ENCODE measurements at regions not wholly inside any gene's neighbourhood (a gene's known extent, or its start where the extent isn't known, plus 50 kb on each side); places are given as distances from the start of the nearest gene placed in this dataset.

DNA sequence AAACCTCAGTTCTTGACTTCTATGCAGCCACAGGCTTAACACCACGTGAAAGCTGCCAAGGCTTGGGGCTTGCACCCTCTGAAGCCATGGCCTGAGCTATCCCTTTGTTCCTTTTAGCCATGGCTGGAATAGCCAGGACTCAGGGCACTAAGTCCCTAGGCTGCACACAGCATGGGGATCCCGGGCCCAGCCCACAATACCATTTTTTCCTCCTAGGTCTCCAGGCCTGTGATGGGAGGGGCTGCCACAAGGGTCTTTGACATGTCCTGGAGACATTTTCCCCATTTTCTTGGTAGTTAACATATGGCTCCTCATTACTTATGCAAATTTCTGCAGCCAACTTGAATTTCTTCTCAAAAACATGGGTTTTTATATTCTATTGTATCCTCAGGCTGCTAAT lies 619.1 kb downstream of the NYAP2 start:
- no peak overlapping the region for H3K27ac ChIP-seq
- DNase-seq, result no peak
- H3K9me3 ChIP-seq, result no peaks in the 10 kb centered on the region
- WGBS, 2 donors, result 74 to 100% methylated on average over 1 to 2 of the region's 2 CpGs
- H3K27me3 ChIP-seq, result no peaks in the 10 kb centered on the region
- intact Hi-C loops (cut with DNase I; ENCODE audit: low total_unique reads), result no loop called here
- H3K4me1 ChIP-seq, result no peaks in the 10 kb centered on the region
- no peak for TF ChIP-seq POLR2A (IDR thresholded peaks at IDR 0.05)
- no peaks in the 10 kb centered on the region for H3K36me3 ChIP-seq (ENCODE audit: low read depth, missing control alignments)
- H3K4me3 ChIP-seq, result no peak overlapping the region

DNA sequence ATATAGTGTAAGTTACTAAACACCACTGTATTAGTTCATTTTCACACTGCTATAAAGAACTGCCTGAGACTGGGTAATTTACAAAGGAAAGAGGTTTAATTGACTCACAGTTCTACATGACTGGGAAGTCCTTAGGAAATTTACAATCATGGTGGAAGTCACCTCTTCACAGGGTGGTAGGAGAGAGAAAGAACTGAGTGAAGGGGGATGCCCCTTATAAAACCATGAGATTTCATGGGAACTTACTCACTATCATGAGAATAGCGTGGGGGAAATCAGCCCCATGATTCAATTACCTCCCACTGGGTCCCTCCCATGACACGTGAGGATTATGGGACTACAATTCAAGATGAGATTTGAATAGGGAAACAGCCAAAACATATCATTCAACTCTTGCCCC lies 618.0 kb downstream of the NYAP2 start:
- WGBS, 2 donors, result 88 to 95% methylated on average over 2 of the region's 2 CpGs
- no peaks in the 10 kb centered on the region for H3K27me3 ChIP-seq
- no peaks in the 10 kb centered on the region for H3K9me3 ChIP-seq
- H3K4me3 ChIP-seq, result no peak overlapping the region
- H3K36me3 ChIP-seq (ENCODE audit: low read depth, missing control alignments), result no peaks in the 10 kb centered on the region
- H3K27ac ChIP-seq, result no peak overlapping the region
- DNase-seq, result no peak
- TF ChIP-seq, protein P1, sequence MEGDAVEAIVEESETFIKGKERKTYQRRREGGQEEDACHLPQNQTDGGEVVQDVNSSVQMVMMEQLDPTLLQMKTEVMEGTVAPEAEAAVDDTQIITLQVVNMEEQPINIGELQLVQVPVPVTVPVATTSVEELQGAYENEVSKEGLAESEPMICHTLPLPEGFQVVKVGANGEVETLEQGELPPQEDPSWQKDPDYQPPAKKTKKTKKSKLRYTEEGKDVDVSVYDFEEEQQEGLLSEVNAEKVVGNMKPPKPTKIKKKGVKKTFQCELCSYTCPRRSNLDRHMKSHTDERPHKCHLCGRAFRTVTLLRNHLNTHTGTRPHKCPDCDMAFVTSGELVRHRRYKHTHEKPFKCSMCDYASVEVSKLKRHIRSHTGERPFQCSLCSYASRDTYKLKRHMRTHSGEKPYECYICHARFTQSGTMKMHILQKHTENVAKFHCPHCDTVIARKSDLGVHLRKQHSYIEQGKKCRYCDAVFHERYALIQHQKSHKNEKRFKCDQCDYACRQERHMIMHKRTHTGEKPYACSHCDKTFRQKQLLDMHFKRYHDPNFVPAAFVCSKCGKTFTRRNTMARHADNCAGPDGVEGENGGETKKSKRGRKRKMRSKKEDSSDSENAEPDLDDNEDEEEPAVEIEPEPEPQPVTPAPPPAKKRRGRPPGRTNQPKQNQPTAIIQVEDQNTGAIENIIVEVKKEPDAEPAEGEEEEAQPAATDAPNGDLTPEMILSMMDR (IDR thresholded peaks at IDR 0.05), result no peak
- no peak for TF ChIP-seq POLR2A (IDR thresholded peaks at IDR 0.05)
- intact Hi-C loops (cut with DNase I; ENCODE audit: low total_unique reads), result no loop called here
- no peaks in the 10 kb centered on the region for H3K4me1 ChIP-seq

DNA sequence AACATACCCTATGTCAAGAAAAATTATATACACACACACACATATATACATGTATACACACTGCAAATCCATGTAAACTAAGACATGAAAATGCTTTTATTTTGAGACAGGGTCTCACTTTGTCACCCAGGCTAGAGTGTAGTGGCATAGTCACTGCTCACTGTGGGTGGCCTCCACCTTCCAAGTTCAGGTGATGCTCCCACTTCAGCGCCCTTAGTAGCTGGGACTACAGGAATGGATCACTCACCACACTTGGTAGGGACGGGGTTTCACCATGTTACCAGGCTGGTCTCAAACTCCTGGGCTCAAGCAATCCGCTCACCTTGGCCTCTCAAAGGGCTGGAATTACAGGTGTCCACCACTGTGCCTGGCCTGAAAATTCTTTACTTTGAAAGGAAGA lies 617.6 kb downstream of the NYAP2 start:
- H3K4me1 ChIP-seq, result no peaks in the 10 kb centered on the region
- no peak for DNase-seq
- H3K36me3 ChIP-seq (ENCODE audit: low read depth, missing control alignments), result no peaks in the 10 kb centered on the region
- no peak overlapping the region for H3K27ac ChIP-seq
- no peaks in the 10 kb centered on the region for H3K9me3 ChIP-seq
- H3K4me3 ChIP-seq, result no peak overlapping the region
- TF ChIP-seq, protein P1 (IDR thresholded peaks at IDR 0.05), result no peak
- no peak for TF ChIP-seq POLR2A (IDR thresholded peaks at IDR 0.05)
- WGBS, 2 donors, result 91 to 93% methylated on average over 3 of the region's 3 CpGs
- intact Hi-C loops (cut with DNase I; ENCODE audit: low total_unique reads), result no loop called here
- H3K27me3 ChIP-seq, result no peaks in the 10 kb centered on the region

DNA sequence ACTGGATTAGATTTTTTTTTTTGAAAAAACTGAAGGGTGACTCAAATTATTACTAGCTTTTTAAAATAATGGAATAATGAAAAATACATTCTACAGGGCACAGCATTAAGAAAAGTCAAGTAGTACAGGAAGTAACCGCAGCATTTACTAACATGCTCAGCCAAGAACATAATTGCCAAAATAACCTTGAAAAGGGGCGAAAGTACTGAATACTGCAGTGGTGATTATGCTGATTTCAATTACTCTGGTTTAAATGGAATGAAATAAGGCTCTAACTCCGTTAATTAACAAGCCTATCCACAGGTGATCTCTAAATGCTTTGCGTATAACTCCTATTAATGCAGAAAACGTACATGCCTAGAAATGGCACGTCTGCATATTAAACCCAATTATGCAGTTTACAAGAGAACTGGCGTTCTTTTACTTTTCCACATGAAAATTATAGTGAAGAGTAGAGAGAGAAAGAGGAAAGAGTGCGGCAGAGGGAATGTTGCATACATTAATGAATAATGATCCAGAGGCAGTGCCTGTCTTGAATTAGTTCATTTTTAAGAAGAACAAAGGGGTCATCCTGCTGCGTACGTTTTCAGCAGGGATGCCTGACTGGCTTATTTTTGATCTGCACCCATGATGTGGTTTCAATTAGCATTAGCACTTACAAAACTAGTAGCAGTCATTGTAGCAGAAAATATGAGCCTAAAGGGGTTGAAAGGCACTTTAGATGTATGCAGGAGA lies 612.4 kb downstream of the NYAP2 start:
- Histone ChIP-seq H3K4me3 (no peak overlapping the region), H3K27me3 (no peaks in the 10 kb centered on the region), H3K9me3 (no peaks in the 10 kb centered on the region), H3K36me3 (ENCODE audit: low read depth, missing control alignments) (no peaks in the 10 kb centered on the region), H3K27ac (no peak overlapping the region), H3K4me1 (no peaks in the 10 kb centered on the region)
- intact Hi-C loops (cut with DNase I; ENCODE audit: low total_unique reads), result no loop called here
- 43 to 48% methylated on average over 10 of the region's 10 CpGs for WGBS, 2 donors
- TF ChIP-seq, protein P1 (IDR thresholded peaks at IDR 0.05), result no peak
- no peak for TF ChIP-seq POLR2A (IDR thresholded peaks at IDR 0.05)
- no peak for DNase-seq

GRCh38 chr2:226002438-226002837 lies 602.9 kb downstream of the NYAP2 start:
- no peak for TF ChIP-seq POLR2A (IDR thresholded peaks at IDR 0.05)
- TF ChIP-seq, protein P1 (IDR thresholded peaks at IDR 0.05), result no peak
- Histone ChIP-seq H3K9me3 (no peaks in the 10 kb centered on the region), H3K27me3 (no peaks in the 10 kb centered on the region), H3K4me3 (no peak overlapping the region), H3K27ac (no peak overlapping the region), H3K36me3 (ENCODE audit: low read depth, missing control alignments) (no peaks in the 10 kb centered on the region), H3K4me1 (no peaks in the 10 kb centered on the region)
- WGBS, 2 donors, result 39 to 40% methylated on average over 2 of the region's 2 CpGs
- intact Hi-C loops (cut with DNase I; ENCODE audit: low total_unique reads), result no loop called here
- DNase-seq, result peak; percentile 23

Data from testis (tissue), 2 donors.